ENCODE measurements at regions not wholly inside any gene's neighbourhood (a gene's known extent, or its start where the extent isn't known, plus 50 kb on each side); places are given as distances from the start of the nearest gene placed in this dataset.

- Histone ChIP-seq H3K4me3 (ENCODE audit: low read length in 2 of 2) (no peak overlapping the region), H3K27me3 (ENCODE audit: control insufficient read depth in 2 of 2, insufficient read depth in 1 of 2, low read length in 1 of 2) (no peaks in the 10 kb centered on the region), H3K4me1 (ENCODE audit: control insufficient read depth in 2 of 2, insufficient read depth in 2 of 2, low read length in 2 of 2) (no peaks in the 10 kb centered on the region), H3K27ac (ENCODE audit: low read depth in 1 of 2, low read length in 1 of 2) (no peak overlapping the region), H3K36me3 (ENCODE audit: control insufficient read depth in 2 of 2, insufficient read depth in 2 of 2, low read length in 1 of 2) (no peaks in the 10 kb centered on the region), H3K9me3 (ENCODE audit: control insufficient read depth in 2 of 2, insufficient read depth in 1 of 2, low read length in 1 of 2) (peaks cover 0 to 5% of the 10 kb centered on the region in 2 donors)
- no peak for DNase-seq (ENCODE audit: low read depth in 6 of 9, low spot score in 9 of 9)
- WGBS = 53% methylated on average over 9 of the region's 9 CpGs
Observed at GRCh38 chr13:34627509-34628208, 314.4 kb upstream of the NBEA start.

DNA sequence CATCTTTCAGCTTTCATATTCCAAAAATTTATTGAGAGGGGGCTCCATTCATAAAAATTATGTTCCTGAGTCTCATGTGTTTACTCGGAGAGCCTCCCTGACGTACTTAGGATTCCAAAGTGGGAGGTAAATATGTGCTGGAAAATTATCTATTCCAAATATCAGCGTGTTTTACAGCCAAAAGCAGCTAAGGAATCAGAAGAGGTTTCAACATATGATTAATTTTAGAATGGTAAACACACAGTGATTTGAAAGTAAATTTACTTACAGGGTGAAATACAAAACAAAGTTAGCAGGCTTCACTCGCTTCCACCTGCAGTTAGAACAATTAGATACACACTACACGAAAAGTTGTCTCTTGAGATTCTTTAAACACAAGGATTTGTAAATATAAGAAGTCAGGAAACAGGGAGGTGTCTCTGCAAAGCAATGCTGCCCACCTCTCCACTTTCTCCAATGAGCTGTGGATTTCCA, 313.8 kb upstream of the NBEA start:
- DNase-seq (ENCODE audit: low read depth in 6 of 9, low spot score in 9 of 9) = no peak
- Histone ChIP-seq H3K9me3 (ENCODE audit: control insufficient read depth in 2 of 2, insufficient read depth in 1 of 2, low read length in 1 of 2) (peaks cover 0 to 2% of the 10 kb centered on the region in 2 donors), H3K27me3 (ENCODE audit: control insufficient read depth in 2 of 2, insufficient read depth in 1 of 2, low read length in 1 of 2) (no peaks in the 10 kb centered on the region), H3K27ac (ENCODE audit: low read depth in 1 of 2, low read length in 1 of 2) (no peak overlapping the region), H3K4me3 (ENCODE audit: low read length in 2 of 2) (no peak overlapping the region), H3K4me1 (ENCODE audit: control insufficient read depth in 2 of 2, insufficient read depth in 2 of 2, low read length in 2 of 2) (no peaks in the 10 kb centered on the region), H3K36me3 (ENCODE audit: control insufficient read depth in 2 of 2, insufficient read depth in 2 of 2, low read length in 1 of 2) (no peaks in the 10 kb centered on the region)
- WGBS = 83% methylated on average over 5 of the region's 5 CpGs

DNA sequence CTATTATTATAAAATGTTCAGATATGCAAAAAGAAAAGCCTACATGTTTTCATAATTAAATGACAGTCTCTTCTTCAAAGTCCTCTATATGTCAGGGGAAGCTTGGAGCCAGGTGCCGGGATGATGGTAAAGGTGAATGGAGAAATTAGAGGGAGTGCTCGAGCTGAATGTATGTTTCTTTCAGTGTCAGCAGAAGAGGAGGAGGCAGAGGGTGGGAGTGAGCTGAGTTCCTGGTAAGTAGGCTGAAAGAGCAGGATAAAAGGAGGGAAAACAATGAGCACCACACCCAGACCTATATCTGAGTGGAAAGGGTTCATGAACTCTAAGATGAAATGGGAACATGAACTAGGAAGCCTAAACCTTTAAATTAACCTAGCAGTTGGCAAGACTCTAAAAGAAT, 307.6 kb upstream of the NBEA start:
- WGBS = 89% methylated on average over 2 of the region's 2 CpGs
- Histone ChIP-seq H3K27me3 (ENCODE audit: control insufficient read depth in 2 of 2, insufficient read depth in 1 of 2, low read length in 1 of 2) (no peaks in the 10 kb centered on the region), H3K4me1 (ENCODE audit: control insufficient read depth in 2 of 2, insufficient read depth in 2 of 2, low read length in 2 of 2) (no peaks in the 10 kb centered on the region), H3K4me3 (ENCODE audit: low read length in 2 of 2) (no peak overlapping the region), H3K27ac (ENCODE audit: low read depth in 1 of 2, low read length in 1 of 2) (no peak overlapping the region), H3K36me3 (ENCODE audit: control insufficient read depth in 2 of 2, insufficient read depth in 2 of 2, low read length in 1 of 2) (no peaks in the 10 kb centered on the region), H3K9me3 (ENCODE audit: control insufficient read depth in 2 of 2, insufficient read depth in 1 of 2, low read length in 1 of 2) (no peaks in the 10 kb centered on the region)
- DNase-seq (ENCODE audit: low read depth in 6 of 9, low spot score in 9 of 9) = no peak

DNA sequence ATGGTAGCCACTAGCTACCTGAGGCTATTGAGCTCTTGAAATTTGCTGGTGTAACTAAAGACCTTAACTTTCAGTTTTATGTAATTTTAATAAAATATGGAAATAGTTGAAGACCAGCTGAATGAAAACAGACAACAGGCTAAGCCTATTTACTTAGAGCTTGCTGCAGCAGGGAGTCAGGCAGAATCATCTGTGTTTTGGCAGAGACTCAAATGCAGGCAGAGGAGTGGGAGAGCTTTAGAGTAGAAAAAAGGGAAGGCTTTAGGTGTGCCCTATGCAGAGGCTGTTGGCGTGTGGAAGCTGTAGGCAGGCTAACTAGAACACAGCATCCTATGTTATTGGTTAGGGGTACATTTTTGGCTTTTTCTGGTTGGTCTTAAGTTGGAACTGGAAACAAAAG, 304.9 kb upstream of the NBEA start:
- DNase-seq (ENCODE audit: low read depth in 6 of 9, low spot score in 9 of 9) = no peak
- Histone ChIP-seq H3K27me3 (ENCODE audit: control insufficient read depth in 2 of 2, insufficient read depth in 1 of 2, low read length in 1 of 2) (no peaks in the 10 kb centered on the region), H3K4me3 (ENCODE audit: low read length in 2 of 2) (no peak overlapping the region), H3K36me3 (ENCODE audit: control insufficient read depth in 2 of 2, insufficient read depth in 2 of 2, low read length in 1 of 2) (no peaks in the 10 kb centered on the region), H3K9me3 (ENCODE audit: control insufficient read depth in 2 of 2, insufficient read depth in 1 of 2, low read length in 1 of 2) (no peaks in the 10 kb centered on the region), H3K27ac (ENCODE audit: low read depth in 1 of 2, low read length in 1 of 2) (no peak overlapping the region), H3K4me1 (ENCODE audit: control insufficient read depth in 2 of 2, insufficient read depth in 2 of 2, low read length in 2 of 2) (no peaks in the 10 kb centered on the region)
- WGBS = 96% methylated on average over 1 of the region's 1 CpG

GRCh38 chr13:34637636-34638035, 304.4 kb upstream of the NBEA start:
- H3K36me3 ChIP-seq (ENCODE audit: control insufficient read depth in 2 of 2, insufficient read depth in 2 of 2, low read length in 1 of 2) = no peaks in the 10 kb centered on the region
- H3K27ac ChIP-seq (ENCODE audit: low read depth in 1 of 2, low read length in 1 of 2) = no peak overlapping the region
- DNase-seq (ENCODE audit: low read depth in 6 of 9, low spot score in 9 of 9) = no peak
- no peaks in the 10 kb centered on the region for H3K9me3 ChIP-seq (ENCODE audit: control insufficient read depth in 2 of 2, insufficient read depth in 1 of 2, low read length in 1 of 2)
- H3K4me1 ChIP-seq (ENCODE audit: control insufficient read depth in 2 of 2, insufficient read depth in 2 of 2, low read length in 2 of 2) = no peaks in the 10 kb centered on the region
- H3K4me3 ChIP-seq (ENCODE audit: low read length in 2 of 2) = no peak overlapping the region
- WGBS = 91% methylated on average over 2 of the region's 2 CpGs
- H3K27me3 ChIP-seq (ENCODE audit: control insufficient read depth in 2 of 2, insufficient read depth in 1 of 2, low read length in 1 of 2) = no peaks in the 10 kb centered on the region

GRCh38 chr13:34638897-34639296, 303.2 kb upstream of the NBEA start:
- Histone ChIP-seq H3K27ac (ENCODE audit: low read depth in 1 of 2, low read length in 1 of 2) (no peak overlapping the region), H3K4me3 (ENCODE audit: low read length in 2 of 2) (no peak overlapping the region), H3K27me3 (ENCODE audit: control insufficient read depth in 2 of 2, insufficient read depth in 1 of 2, low read length in 1 of 2) (no peaks in the 10 kb centered on the region), H3K4me1 (ENCODE audit: control insufficient read depth in 2 of 2, insufficient read depth in 2 of 2, low read length in 2 of 2) (no peaks in the 10 kb centered on the region), H3K9me3 (ENCODE audit: control insufficient read depth in 2 of 2, insufficient read depth in 1 of 2, low read length in 1 of 2) (no peaks in the 10 kb centered on the region), H3K36me3 (ENCODE audit: control insufficient read depth in 2 of 2, insufficient read depth in 2 of 2, low read length in 1 of 2) (no peaks in the 10 kb centered on the region)
- WGBS = 82% methylated on average over 2 of the region's 2 CpGs
- DNase-seq (ENCODE audit: low read depth in 6 of 9, low spot score in 9 of 9) = no peak

DNA sequence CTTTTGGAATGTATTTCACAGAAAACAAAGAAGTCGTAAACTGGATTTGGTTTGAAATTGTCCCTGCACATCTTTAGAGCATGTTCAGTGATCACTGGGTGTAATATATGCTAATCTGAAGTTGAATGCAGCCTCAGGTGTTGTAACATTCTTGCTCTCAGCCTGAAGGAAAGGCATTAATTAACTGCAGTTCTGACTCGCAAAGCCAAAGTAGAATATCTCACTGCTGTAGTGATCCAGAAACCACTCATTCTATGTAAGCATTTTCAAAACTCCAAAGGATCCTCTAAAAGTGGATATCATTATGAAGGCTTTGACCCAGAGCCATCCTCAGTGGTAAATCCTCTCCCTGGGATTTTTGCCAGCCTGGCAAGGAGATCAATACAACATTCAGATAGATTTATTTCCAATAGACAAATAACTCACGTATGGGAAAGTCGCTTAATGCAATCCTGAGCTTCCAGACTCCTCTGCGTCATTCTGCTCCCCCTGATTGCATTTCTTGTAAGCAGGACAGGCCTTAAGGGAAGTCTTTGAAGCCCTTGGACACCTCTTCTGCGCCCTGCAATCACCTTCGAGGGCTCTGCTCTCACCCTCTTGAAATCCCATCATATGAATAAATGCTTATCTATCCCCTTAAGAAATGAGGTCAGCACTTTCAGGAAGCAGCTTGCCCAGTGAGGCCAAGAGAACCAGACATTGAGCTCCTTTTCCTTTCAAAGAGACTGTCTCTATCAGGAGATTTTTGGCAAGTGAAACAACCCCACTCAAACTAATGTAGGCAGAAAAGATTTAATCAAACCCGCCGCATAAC, 301.7 kb upstream of the NBEA start:
- Histone ChIP-seq H3K27ac (ENCODE audit: low read depth in 1 of 2, low read length in 1 of 2) (no peak overlapping the region), H3K9me3 (ENCODE audit: control insufficient read depth in 2 of 2, insufficient read depth in 1 of 2, low read length in 1 of 2) (no peaks in the 10 kb centered on the region), H3K4me3 (ENCODE audit: low read length in 2 of 2) (no peak overlapping the region), H3K4me1 (ENCODE audit: control insufficient read depth in 2 of 2, insufficient read depth in 2 of 2, low read length in 2 of 2) (no peaks in the 10 kb centered on the region), H3K27me3 (ENCODE audit: control insufficient read depth in 2 of 2, insufficient read depth in 1 of 2, low read length in 1 of 2) (no peaks in the 10 kb centered on the region), H3K36me3 (ENCODE audit: control insufficient read depth in 2 of 2, insufficient read depth in 2 of 2, low read length in 1 of 2) (no peaks in the 10 kb centered on the region)
- WGBS = 87% methylated on average over 9 of the region's 9 CpGs
- DNase-seq (ENCODE audit: low read depth in 6 of 9, low spot score in 9 of 9) = no peak

DNA sequence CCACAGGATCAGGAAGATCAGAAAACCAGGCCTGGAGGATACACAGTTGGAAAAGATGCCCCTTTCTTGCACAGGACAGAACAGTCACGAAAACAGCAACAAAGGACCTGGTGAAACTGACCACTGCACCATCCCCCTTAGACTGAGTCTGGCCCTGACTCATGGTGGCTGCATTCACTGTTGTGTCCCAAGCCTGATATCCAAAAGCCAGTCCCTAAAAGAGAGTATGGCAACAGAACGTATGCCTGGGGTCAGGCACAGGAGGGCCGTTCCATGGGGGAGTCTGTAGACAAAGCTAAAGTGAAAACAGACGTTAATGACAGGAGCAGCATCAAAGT, 301.1 kb upstream of the NBEA start:
- Histone ChIP-seq H3K4me1 (ENCODE audit: control insufficient read depth in 2 of 2, insufficient read depth in 2 of 2, low read length in 2 of 2) (no peaks in the 10 kb centered on the region), H3K27ac (ENCODE audit: low read depth in 1 of 2, low read length in 1 of 2) (no peak overlapping the region), H3K4me3 (ENCODE audit: low read length in 2 of 2) (no peak overlapping the region), H3K27me3 (ENCODE audit: control insufficient read depth in 2 of 2, insufficient read depth in 1 of 2, low read length in 1 of 2) (no peaks in the 10 kb centered on the region), H3K36me3 (ENCODE audit: control insufficient read depth in 2 of 2, insufficient read depth in 2 of 2, low read length in 1 of 2) (no peaks in the 10 kb centered on the region), H3K9me3 (ENCODE audit: control insufficient read depth in 2 of 2, insufficient read depth in 1 of 2, low read length in 1 of 2) (no peaks in the 10 kb centered on the region)
- no peak for DNase-seq (ENCODE audit: low read depth in 6 of 9, low spot score in 9 of 9)
- WGBS = 82% methylated on average over 4 of the region's 4 CpGs

GRCh38 chr13:34647379-34648150, 294.5 kb upstream of the NBEA start:
- Histone ChIP-seq H3K36me3 (ENCODE audit: control insufficient read depth in 2 of 2, insufficient read depth in 2 of 2, low read length in 1 of 2) (no peaks in the 10 kb centered on the region), H3K9me3 (ENCODE audit: control insufficient read depth in 2 of 2, insufficient read depth in 1 of 2, low read length in 1 of 2) (peaks cover 0 to 7% of the 10 kb centered on the region in 2 donors), H3K27me3 (ENCODE audit: control insufficient read depth in 2 of 2, insufficient read depth in 1 of 2, low read length in 1 of 2) (no peaks in the 10 kb centered on the region), H3K4me1 (ENCODE audit: control insufficient read depth in 2 of 2, insufficient read depth in 2 of 2, low read length in 2 of 2) (no peaks in the 10 kb centered on the region), H3K4me3 (ENCODE audit: low read length in 2 of 2) (no peak overlapping the region), H3K27ac (ENCODE audit: low read depth in 1 of 2, low read length in 1 of 2) (no peak overlapping the region)
- DNase-seq (ENCODE audit: low read depth in 6 of 9, low spot score in 9 of 9) = no peak
- 90% methylated on average over 1 of the region's 1 CpG for WGBS

Measured in thymus (tissue), 11 donors.